Activated naive CD4-positive, alpha-beta T cell treated with anti-CD3 and anti-CD28 coated beads, Interleukin-2, amount 50 U/mL, for 24 hours (primary cell): ENCODE measurements at regions not wholly inside any gene's neighbourhood (a gene's known extent, or its start where the extent isn't known, plus 50 kb on each side); places are given as distances from the start of the nearest gene placed in this dataset.

Experiments
- H3K27ac Mint-ChIP-seq: one replicate; pipeline ENCODE4 v1.8.0; 2021; ENCODE audit warnings: mild to moderate bottlenecking, mixed read lengths
- H3K27me3 Mint-ChIP-seq: one replicate; pipeline ENCODE4 v1.8.0; 2021; ENCODE audit warnings: mixed read lengths
- H3K36me3 Mint-ChIP-seq: one replicate; pipeline ENCODE4 v1.8.0; 2021; ENCODE audit warnings: mixed read lengths
- H3K4me1 Mint-ChIP-seq: one replicate; pipeline ENCODE4 v1.8.0; 2021; ENCODE audit warnings: mixed read lengths
- H3K4me3 Mint-ChIP-seq: one replicate; pipeline ENCODE4 v1.8.0; 2021; ENCODE audit warnings: mild to moderate bottlenecking, mixed read lengths
- H3K9me3 Mint-ChIP-seq: one replicate; pipeline ENCODE4 v1.8.0; 2021; ENCODE audit warnings: mixed read lengths

DNA sequence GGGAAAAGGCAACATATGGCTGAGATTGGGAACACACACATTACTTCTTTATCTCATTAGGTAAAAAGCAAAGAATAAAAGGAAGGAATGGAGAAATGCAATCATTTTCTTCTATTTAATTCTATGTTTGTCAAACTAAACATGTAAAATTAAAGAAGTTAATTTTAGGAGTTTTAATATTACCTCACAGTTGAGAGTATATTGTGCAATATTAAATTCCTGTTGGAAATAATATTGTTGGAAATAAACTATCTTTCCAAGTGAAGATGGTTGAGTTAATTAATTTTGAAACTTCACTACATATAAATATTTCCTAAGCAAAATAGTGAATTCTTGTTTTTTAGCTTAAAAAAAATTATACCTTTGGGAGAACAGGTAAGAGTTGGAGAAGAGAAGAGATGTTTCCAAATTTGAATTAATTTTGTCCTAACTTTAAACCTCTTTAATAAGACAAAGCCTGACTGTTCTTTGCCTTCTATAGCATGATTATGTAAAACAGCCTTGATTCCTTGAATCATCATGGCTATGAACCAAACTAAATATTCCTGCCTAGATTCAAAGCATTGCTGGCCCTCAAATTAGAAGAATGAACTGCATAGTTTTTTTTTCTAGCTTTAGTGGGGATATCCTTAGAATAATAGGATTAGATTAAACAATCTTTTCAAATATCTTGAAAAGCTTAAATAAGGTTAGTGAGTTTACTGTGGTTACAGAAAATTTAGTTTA lies 1349.1 kb upstream of the ADGRB3 start:
- no peak overlapping the region for H3K27ac Mint-ChIP-seq
- H3K4me1 Mint-ChIP-seq, result no peaks in the 10 kb centered on the region
- peaks cover 4% of the 10 kb centered on the region for H3K9me3 Mint-ChIP-seq
- H3K36me3 Mint-ChIP-seq, result no peaks in the 10 kb centered on the region
- no peak overlapping the region for H3K4me3 Mint-ChIP-seq
- H3K27me3 Mint-ChIP-seq, result no peaks in the 10 kb centered on the region

DNA sequence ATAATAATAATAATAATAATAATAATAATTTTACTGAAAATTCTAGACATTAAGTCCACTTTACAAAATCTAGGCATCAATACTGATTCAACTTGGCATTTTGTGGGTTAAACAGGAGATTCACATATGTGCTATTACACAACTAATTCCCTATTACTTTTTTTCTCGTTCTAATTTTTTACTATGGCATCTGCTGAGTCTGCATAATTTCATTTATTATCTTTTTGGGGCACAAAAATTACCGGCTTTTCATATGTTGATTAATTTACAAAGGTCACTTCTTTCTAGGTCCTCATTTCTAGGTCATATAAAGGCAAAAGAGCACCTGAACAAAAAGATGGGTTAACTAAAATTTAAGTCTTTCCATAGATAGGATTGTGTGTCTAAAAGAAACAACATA lies 1357.8 kb upstream of the ADGRB3 start:
- no peak overlapping the region for H3K4me3 Mint-ChIP-seq
- no peak overlapping the region for H3K27ac Mint-ChIP-seq
- no peaks in the 10 kb centered on the region for H3K36me3 Mint-ChIP-seq
- no peaks in the 10 kb centered on the region for H3K4me1 Mint-ChIP-seq
- no peaks in the 10 kb centered on the region for H3K27me3 Mint-ChIP-seq
- H3K9me3 Mint-ChIP-seq, result no peaks in the 10 kb centered on the region

- Mint-ChIP-seq H3K27me3 (no peaks in the 10 kb centered on the region), H3K27ac (no peak overlapping the region), H3K4me1 (no peaks in the 10 kb centered on the region), H3K9me3 (no peaks in the 10 kb centered on the region), H3K4me3 (no peak overlapping the region), H3K36me3 (no peaks in the 10 kb centered on the region)
Observed at GRCh38 chr6:67265996-67266921, 1368.8 kb upstream of the ADGRB3 start.

GRCh38 chr6:67252663-67253062 lies 1382.4 kb upstream of the ADGRB3 start:
- Mint-ChIP-seq H3K27ac (no peak overlapping the region), H3K36me3 (no peaks in the 10 kb centered on the region), H3K27me3 (no peaks in the 10 kb centered on the region), H3K9me3 (no peaks in the 10 kb centered on the region), H3K4me3 (no peak overlapping the region), H3K4me1 (no peaks in the 10 kb centered on the region)

- H3K4me1 Mint-ChIP-seq, result no peaks in the 10 kb centered on the region
- no peak overlapping the region for H3K27ac Mint-ChIP-seq
- no peaks in the 10 kb centered on the region for H3K27me3 Mint-ChIP-seq
- peaks cover 5% of the 10 kb centered on the region for H3K9me3 Mint-ChIP-seq
- H3K4me3 Mint-ChIP-seq, result no peak overlapping the region
- H3K36me3 Mint-ChIP-seq, result no peaks in the 10 kb centered on the region
Observed at GRCh38 chr6:67248077-67248476, 1387.0 kb upstream of the ADGRB3 start.

DNA sequence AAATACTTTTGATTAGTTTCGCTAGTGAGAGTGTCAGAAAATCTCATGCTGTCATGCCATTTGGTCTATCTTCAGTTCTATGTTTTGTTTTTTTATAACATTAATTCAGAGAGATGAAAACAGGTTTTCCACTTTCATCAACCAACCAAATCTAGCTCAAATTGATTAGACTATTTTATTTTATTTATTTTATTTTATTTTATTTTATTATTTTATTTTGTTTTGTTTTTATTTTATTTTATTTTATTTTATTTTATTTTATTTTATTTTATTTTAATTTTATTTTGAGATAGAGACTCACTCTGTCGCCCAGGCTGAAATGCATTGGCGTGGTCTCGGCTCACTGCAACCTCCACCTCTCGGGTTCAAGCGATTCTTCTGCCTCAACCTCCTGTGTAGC lies 1391.0 kb upstream of the ADGRB3 start:
- no peaks in the 10 kb centered on the region for H3K36me3 Mint-ChIP-seq
- H3K4me1 Mint-ChIP-seq, result no peaks in the 10 kb centered on the region
- H3K4me3 Mint-ChIP-seq, result no peak overlapping the region
- H3K9me3 Mint-ChIP-seq, result peaks cover 5% of the 10 kb centered on the region
- no peaks in the 10 kb centered on the region for H3K27me3 Mint-ChIP-seq
- no peak overlapping the region for H3K27ac Mint-ChIP-seq

GRCh38 chr6:67237277-67237676 lies 1397.8 kb upstream of the ADGRB3 start:
- Mint-ChIP-seq H3K9me3 (no peaks in the 10 kb centered on the region), H3K27ac (no peak overlapping the region), H3K36me3 (no peaks in the 10 kb centered on the region), H3K27me3 (no peaks in the 10 kb centered on the region), H3K4me3 (no peak overlapping the region), H3K4me1 (no peaks in the 10 kb centered on the region)

GRCh38 chr6:67231092-67231491 lies 1404.0 kb upstream of the ADGRB3 start:
- Mint-ChIP-seq H3K4me3 (no peak overlapping the region), H3K4me1 (no peaks in the 10 kb centered on the region), H3K9me3 (no peaks in the 10 kb centered on the region), H3K36me3 (no peaks in the 10 kb centered on the region), H3K27ac (no peak overlapping the region), H3K27me3 (no peaks in the 10 kb centered on the region)

DNA sequence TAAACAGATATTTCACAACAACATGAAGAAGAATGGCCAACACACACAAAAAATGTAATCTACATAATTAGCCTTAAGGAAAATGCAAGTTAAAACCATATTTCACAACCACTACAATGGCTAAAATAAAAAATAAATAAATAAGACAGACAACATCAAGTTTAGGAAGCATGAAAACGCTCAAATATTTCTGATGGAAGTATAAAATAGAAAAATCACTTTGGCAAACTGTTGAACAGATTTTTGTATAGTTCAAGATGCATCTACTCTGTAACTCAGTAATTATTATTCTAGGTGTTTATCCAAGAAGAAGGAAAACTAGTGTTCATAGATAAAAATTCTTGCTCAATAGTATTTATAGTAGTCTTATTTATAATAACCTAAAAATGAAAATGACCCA lies 1410.1 kb upstream of the ADGRB3 start:
- no peak overlapping the region for H3K4me3 Mint-ChIP-seq
- H3K4me1 Mint-ChIP-seq, result no peaks in the 10 kb centered on the region
- no peaks in the 10 kb centered on the region for H3K27me3 Mint-ChIP-seq
- no peaks in the 10 kb centered on the region for H3K9me3 Mint-ChIP-seq
- H3K27ac Mint-ChIP-seq, result no peak overlapping the region
- H3K36me3 Mint-ChIP-seq, result no peaks in the 10 kb centered on the region

GRCh38 chr6:67221226-67221625 lies 1413.9 kb upstream of the ADGRB3 start:
- Mint-ChIP-seq H3K4me3 (no peak overlapping the region), H3K36me3 (no peaks in the 10 kb centered on the region), H3K4me1 (no peaks in the 10 kb centered on the region), H3K9me3 (no peaks in the 10 kb centered on the region), H3K27me3 (no peaks in the 10 kb centered on the region), H3K27ac (no peak overlapping the region)

DNA sequence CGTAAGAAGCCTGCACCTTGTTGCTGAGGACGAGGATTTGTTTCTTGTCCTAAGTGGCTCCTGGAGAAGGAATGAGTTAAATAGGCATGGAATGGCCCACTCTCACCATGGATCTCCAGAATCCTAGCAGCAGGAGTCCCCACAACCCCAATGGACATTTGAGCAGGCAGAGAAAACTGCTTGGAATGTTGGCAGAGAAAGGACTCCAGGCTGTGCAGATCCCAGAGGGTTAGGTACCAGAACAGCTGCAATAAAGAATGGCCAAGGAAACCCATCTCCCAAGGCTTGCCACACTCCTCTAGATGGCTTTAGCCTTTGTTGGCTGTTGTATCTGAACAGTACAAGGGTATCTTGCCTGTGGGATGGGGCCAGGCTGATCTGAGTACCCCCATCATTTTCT lies 1415.7 kb upstream of the ADGRB3 start:
- H3K27ac Mint-ChIP-seq, result no peak overlapping the region
- H3K4me3 Mint-ChIP-seq, result no peak overlapping the region
- H3K9me3 Mint-ChIP-seq, result no peaks in the 10 kb centered on the region
- no peaks in the 10 kb centered on the region for H3K27me3 Mint-ChIP-seq
- H3K36me3 Mint-ChIP-seq, result no peaks in the 10 kb centered on the region
- H3K4me1 Mint-ChIP-seq, result no peaks in the 10 kb centered on the region

- no peaks in the 10 kb centered on the region for H3K27me3 Mint-ChIP-seq
- peaks cover 5% of the 10 kb centered on the region for H3K9me3 Mint-ChIP-seq
- no peaks in the 10 kb centered on the region for H3K4me1 Mint-ChIP-seq
- no peak overlapping the region for H3K27ac Mint-ChIP-seq
- no peak overlapping the region for H3K4me3 Mint-ChIP-seq
- H3K36me3 Mint-ChIP-seq, result no peaks in the 10 kb centered on the region
Observed at GRCh38 chr6:67212584-67212983, 1422.5 kb upstream of the ADGRB3 start.

DNA sequence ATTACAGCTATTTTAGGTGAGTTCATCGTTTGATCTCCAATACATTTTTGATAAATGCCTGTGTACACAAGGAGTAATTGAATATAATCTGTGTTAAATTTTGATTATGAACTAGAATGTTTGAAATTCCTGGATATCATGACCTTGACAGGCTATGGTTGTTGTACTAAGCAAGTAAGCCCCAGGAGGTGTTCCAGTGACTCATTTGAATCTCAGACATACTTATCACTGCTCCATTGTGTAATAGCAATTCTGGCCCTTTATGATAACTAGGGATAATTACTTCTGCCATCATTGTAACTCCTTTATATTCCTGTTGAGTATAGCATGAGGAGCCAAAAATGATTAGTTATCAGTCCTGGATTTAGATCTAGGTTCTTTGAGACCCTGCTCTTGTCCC lies 1424.6 kb upstream of the ADGRB3 start:
- no peak overlapping the region for H3K4me3 Mint-ChIP-seq
- no peak overlapping the region for H3K27ac Mint-ChIP-seq
- H3K27me3 Mint-ChIP-seq, result no peaks in the 10 kb centered on the region
- H3K4me1 Mint-ChIP-seq, result no peaks in the 10 kb centered on the region
- peaks cover 5% of the 10 kb centered on the region for H3K9me3 Mint-ChIP-seq
- no peaks in the 10 kb centered on the region for H3K36me3 Mint-ChIP-seq

- H3K36me3 Mint-ChIP-seq, result no peaks in the 10 kb centered on the region
- H3K27me3 Mint-ChIP-seq, result no peaks in the 10 kb centered on the region
- no peak overlapping the region for H3K27ac Mint-ChIP-seq
- peaks cover 5% of the 10 kb centered on the region for H3K9me3 Mint-ChIP-seq
- no peak overlapping the region for H3K4me3 Mint-ChIP-seq
- no peaks in the 10 kb centered on the region for H3K4me1 Mint-ChIP-seq
Observed at GRCh38 chr6:67201563-67201962, 1433.5 kb upstream of the ADGRB3 start.

DNA sequence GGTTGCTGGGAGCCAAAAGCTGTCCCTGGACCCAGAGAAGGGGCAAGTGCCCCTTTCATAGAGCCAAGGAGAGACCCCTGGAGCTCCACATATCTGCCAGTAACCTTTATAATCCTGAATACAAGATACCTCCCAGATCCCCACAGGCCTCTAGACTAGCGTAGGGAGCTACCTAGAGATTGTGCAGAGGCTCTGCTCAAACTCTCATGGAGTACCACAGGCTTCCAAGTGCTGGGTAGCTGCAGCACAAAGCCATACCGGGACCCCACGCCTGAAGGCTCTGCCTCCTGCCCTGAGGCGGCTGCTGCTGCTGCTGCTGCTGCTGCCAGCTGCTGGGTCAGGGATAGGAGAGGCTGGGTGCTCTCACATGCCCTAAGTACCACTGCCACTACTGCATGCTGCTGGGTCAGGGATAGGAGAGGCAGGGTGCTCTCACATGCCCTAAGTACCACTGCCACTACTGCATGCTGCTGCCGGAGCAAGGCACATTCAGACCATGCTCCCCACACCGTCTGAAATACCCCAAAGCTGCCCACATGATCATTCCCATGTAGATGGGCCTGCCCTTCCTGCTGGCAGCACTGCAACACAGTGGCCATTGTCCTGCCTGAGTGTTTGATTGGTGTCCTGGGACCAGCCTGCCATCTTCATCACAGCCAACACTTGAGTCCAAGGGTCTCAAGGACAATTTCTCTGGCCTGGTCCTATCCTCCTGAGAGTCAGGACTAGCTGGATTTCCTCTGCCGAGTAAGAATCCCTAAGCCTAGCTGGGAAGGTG lies 1434.3 kb upstream of the ADGRB3 start:
- H3K4me3 Mint-ChIP-seq, result no peak overlapping the region
- no peaks in the 10 kb centered on the region for H3K27me3 Mint-ChIP-seq
- H3K9me3 Mint-ChIP-seq, result peaks cover 5% of the 10 kb centered on the region
- no peak overlapping the region for H3K27ac Mint-ChIP-seq
- H3K36me3 Mint-ChIP-seq, result no peaks in the 10 kb centered on the region
- no peaks in the 10 kb centered on the region for H3K4me1 Mint-ChIP-seq

GRCh38 chr6:67199425-67199824 lies 1435.7 kb upstream of the ADGRB3 start:
- Mint-ChIP-seq H3K9me3 (peaks cover 5% of the 10 kb centered on the region), H3K4me1 (no peaks in the 10 kb centered on the region), H3K36me3 (no peaks in the 10 kb centered on the region), H3K27me3 (no peaks in the 10 kb centered on the region), H3K27ac (no peak overlapping the region), H3K4me3 (no peak overlapping the region)
